SIG-M5 (cell line): ENCODE measurements at regions not wholly inside any gene's neighbourhood (a gene's known extent, or its start where the extent isn't known, plus 50 kb on each side); places are given as distances from the start of the nearest gene placed in this dataset.
"Not testable (repeated sequence)": the region's sequence is repeated elsewhere in the genome, so short reads cannot be mapped to it uniquely, and the experiment has no call there.

Experiments used
- DNase-seq: peaks from one replicate; lab custom pipeline; 2025; lab: John Stamatoyannopoulos, UW

GRCh38 chr11:29483831-29484230 is 533.0 kb downstream of the KCNA4 start:
- no peak for DNase-seq

GRCh38 chr11:29482510-29482909 is 534.3 kb downstream of the KCNA4 start:
- DNase-seq, result no peak

- DNase-seq, result no peak
Measured at GRCh38 chr11:29481738-29482137, 535.1 kb downstream of the KCNA4 start.

- no peak for DNase-seq
Measured at GRCh38 chr11:29480981-29481380, 535.8 kb downstream of the KCNA4 start.

GRCh38 chr11:29458252-29458651 is 558.6 kb downstream of the KCNA4 start:
- no peak for DNase-seq

- no peak for DNase-seq
Measured at GRCh38 chr11:29452146-29452545, 564.7 kb downstream of the KCNA4 start.

- no peak for DNase-seq
Measured at GRCh38 chr11:29449281-29450074, 567.4 kb downstream of the KCNA4 start.

- DNase-seq, result no peak
Measured at GRCh38 chr11:29448246-29448877, 568.5 kb downstream of the KCNA4 start.

GRCh38 chr11:29447821-29448220 is 569.0 kb downstream of the KCNA4 start:
- DNase-seq, result no peak

- DNase-seq, result no peak
Measured at GRCh38 chr11:29446132-29446531, 570.7 kb downstream of the KCNA4 start.

- DNase-seq, result not testable (repeated sequence)
Measured at GRCh38 chr11:29445191-29445590, 571.6 kb downstream of the KCNA4 start.

- DNase-seq, result no peak
Measured at GRCh38 chr11:29438815-29439214, 578.0 kb downstream of the KCNA4 start.

GRCh38 chr11:29435421-29435820 is 581.4 kb downstream of the KCNA4 start:
- DNase-seq, result no peak

GRCh38 chr11:29432719-29433325 is 584.0 kb downstream of the KCNA4 start:
- no peak for DNase-seq

GRCh38 chr11:29405305-29405704 is 611.5 kb downstream of the KCNA4 start:
- no peak for DNase-seq

GRCh38 chr11:29395555-29396072 is 621.2 kb downstream of the KCNA4 start:
- DNase-seq, result no peak

GRCh38 chr11:29389793-29390192 is 627.0 kb downstream of the KCNA4 start:
- DNase-seq, result no peak

GRCh38 chr11:29373725-29374124 is 643.1 kb downstream of the KCNA4 start:
- no peak for DNase-seq

GRCh38 chr11:29368126-29368525 is 648.7 kb downstream of the KCNA4 start:
- no peak for DNase-seq

- no peak for DNase-seq
Measured at GRCh38 chr11:29364006-29364405, 652.8 kb downstream of the KCNA4 start.

- no peak for DNase-seq
Measured at GRCh38 chr11:29361369-29361768, 655.5 kb downstream of the KCNA4 start.

- DNase-seq, result no peak
Measured at GRCh38 chr11:29353833-29354232, 663.0 kb downstream of the KCNA4 start.

GRCh38 chr11:29352273-29352795 is 664.5 kb downstream of the KCNA4 start:
- no peak for DNase-seq
